ENCODE measurements at regions not wholly inside any gene's neighbourhood (a gene's known extent, or its start where the extent isn't known, plus 50 kb on each side); places are given as distances from the start of the nearest gene placed in this dataset.

- no peak overlapping the region for H3K27ac ChIP-seq (ENCODE audit: low read depth, low read length)
- no peak overlapping the region for H2AFZ ChIP-seq (ENCODE audit: low read depth, low read length, severe bottlenecking)
- H3K9me2 ChIP-seq (replicated peaks; ENCODE audit: insufficient read depth, low read length): no peaks in the 10 kb centered on the region
- TF ChIP-seq EZH2phosphoT487 (conservative IDR thresholded peaks at IDR 0.05; ENCODE audit: low read length): no peak
- no peak for TF ChIP-seq CTCF (IDR thresholded peaks at IDR 0.05; ENCODE audit: insufficient read depth, low read length, poor library complexity, severe bottlenecking)
- H3K9ac ChIP-seq (ENCODE audit: low read length): no peak overlapping the region
- no peaks in the 10 kb centered on the region for H3K36me3 ChIP-seq (ENCODE audit: low read length)
- H3K4me2 ChIP-seq (ENCODE audit: low read depth, low read length, poor library complexity, severe bottlenecking): no peak overlapping the region
- H3F3A ChIP-seq (ENCODE audit: insufficient read depth): no peaks in the 10 kb centered on the region
- no peaks in the 10 kb centered on the region for H3K27me3 ChIP-seq (ENCODE audit: low read length)
- H3K9me3 ChIP-seq (ENCODE audit: insufficient read depth, low read length): no peaks in the 10 kb centered on the region
- no peak overlapping the region for H3K4me3 ChIP-seq (ENCODE audit: insufficient read depth, low read length, poor library complexity, severe bottlenecking)
- no peaks in the 10 kb centered on the region for H4K20me1 ChIP-seq (ENCODE audit: low read depth, low read length)
- no peaks in the 10 kb centered on the region for H3K79me2 ChIP-seq (ENCODE audit: insufficient read depth, low read length)
Observed at GRCh38 chr16:8505327-8505991, 84.9 kb downstream of the TMEM114 start.

- Histone ChIP-seq H3K4me2 (ENCODE audit: low read depth, low read length, poor library complexity, severe bottlenecking) (no peak overlapping the region), H3K79me2 (ENCODE audit: insufficient read depth, low read length) (no peaks in the 10 kb centered on the region), H3K27ac (ENCODE audit: low read depth, low read length) (no peak overlapping the region), H3K4me3 (ENCODE audit: insufficient read depth, low read length, poor library complexity, severe bottlenecking) (no peak overlapping the region), H4K20me1 (ENCODE audit: low read depth, low read length) (no peaks in the 10 kb centered on the region), H3F3A (ENCODE audit: insufficient read depth) (no peaks in the 10 kb centered on the region), H3K36me3 (ENCODE audit: low read length) (no peaks in the 10 kb centered on the region), H3K9me3 (ENCODE audit: insufficient read depth, low read length) (no peaks in the 10 kb centered on the region), H3K27me3 (ENCODE audit: low read length) (no peaks in the 10 kb centered on the region), H2AFZ (ENCODE audit: low read depth, low read length, severe bottlenecking) (no peak overlapping the region), H3K9ac (ENCODE audit: low read length) (no peak overlapping the region), H3K9me2 (replicated peaks; ENCODE audit: insufficient read depth, low read length) (no peaks in the 10 kb centered on the region)
- TF ChIP-seq CTCF (IDR thresholded peaks at IDR 0.05; ENCODE audit: insufficient read depth, low read length, poor library complexity, severe bottlenecking) (no peak), EZH2phosphoT487 (conservative IDR thresholded peaks at IDR 0.05; ENCODE audit: low read length) (no peak)
Observed at GRCh38 chr16:8502446-8502845, 87.9 kb downstream of the TMEM114 start.

- no peak overlapping the region for H3K4me2 ChIP-seq (ENCODE audit: low read depth, low read length, poor library complexity, severe bottlenecking)
- H3K36me3 ChIP-seq (ENCODE audit: low read length): no peaks in the 10 kb centered on the region
- no peak for TF ChIP-seq CTCF (IDR thresholded peaks at IDR 0.05; ENCODE audit: insufficient read depth, low read length, poor library complexity, severe bottlenecking)
- TF ChIP-seq EZH2phosphoT487 (conservative IDR thresholded peaks at IDR 0.05; ENCODE audit: low read length): no peak
- H3K9me2 ChIP-seq (replicated peaks; ENCODE audit: insufficient read depth, low read length): no peaks in the 10 kb centered on the region
- H3K27ac ChIP-seq (ENCODE audit: low read depth, low read length): no peak overlapping the region
- H3K27me3 ChIP-seq (ENCODE audit: low read length): no peaks in the 10 kb centered on the region
- no peak overlapping the region for H3K9ac ChIP-seq (ENCODE audit: low read length)
- no peaks in the 10 kb centered on the region for H3K9me3 ChIP-seq (ENCODE audit: insufficient read depth, low read length)
- H3K79me2 ChIP-seq (ENCODE audit: insufficient read depth, low read length): no peaks in the 10 kb centered on the region
- no peaks in the 10 kb centered on the region for H4K20me1 ChIP-seq (ENCODE audit: low read depth, low read length)
- no peaks in the 10 kb centered on the region for H3F3A ChIP-seq (ENCODE audit: insufficient read depth)
- H2AFZ ChIP-seq (ENCODE audit: low read depth, low read length, severe bottlenecking): no peak overlapping the region
- H3K4me3 ChIP-seq (ENCODE audit: insufficient read depth, low read length, poor library complexity, severe bottlenecking): no peak overlapping the region
Observed at GRCh38 chr16:8500351-8500750, 90.0 kb downstream of the TMEM114 start.
